ENCODE measurements at regions not wholly inside any gene's neighbourhood (a gene's known extent, or its start where the extent isn't known, plus 50 kb on each side); places are given as distances from the start of the nearest gene placed in this dataset.

GRCh38 chr3:178382449-178383061 is 153.7 kb upstream of the KCNMB2 start:
- intact Hi-C loops (cut with micrococcal nuclease; ENCODE audit: unreplicated experiment): loop anchor here (2.0 to 10.0 kb wide), 9 partner anchors 30 to 1448 kb away; partner anchors contain the start of gene TBL1XR1
- TF ChIP-seq, protein P1, sequence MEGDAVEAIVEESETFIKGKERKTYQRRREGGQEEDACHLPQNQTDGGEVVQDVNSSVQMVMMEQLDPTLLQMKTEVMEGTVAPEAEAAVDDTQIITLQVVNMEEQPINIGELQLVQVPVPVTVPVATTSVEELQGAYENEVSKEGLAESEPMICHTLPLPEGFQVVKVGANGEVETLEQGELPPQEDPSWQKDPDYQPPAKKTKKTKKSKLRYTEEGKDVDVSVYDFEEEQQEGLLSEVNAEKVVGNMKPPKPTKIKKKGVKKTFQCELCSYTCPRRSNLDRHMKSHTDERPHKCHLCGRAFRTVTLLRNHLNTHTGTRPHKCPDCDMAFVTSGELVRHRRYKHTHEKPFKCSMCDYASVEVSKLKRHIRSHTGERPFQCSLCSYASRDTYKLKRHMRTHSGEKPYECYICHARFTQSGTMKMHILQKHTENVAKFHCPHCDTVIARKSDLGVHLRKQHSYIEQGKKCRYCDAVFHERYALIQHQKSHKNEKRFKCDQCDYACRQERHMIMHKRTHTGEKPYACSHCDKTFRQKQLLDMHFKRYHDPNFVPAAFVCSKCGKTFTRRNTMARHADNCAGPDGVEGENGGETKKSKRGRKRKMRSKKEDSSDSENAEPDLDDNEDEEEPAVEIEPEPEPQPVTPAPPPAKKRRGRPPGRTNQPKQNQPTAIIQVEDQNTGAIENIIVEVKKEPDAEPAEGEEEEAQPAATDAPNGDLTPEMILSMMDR (IDR thresholded peaks at IDR 0.05; ENCODE audit: insufficient read depth in 1 of 2, low read depth in 1 of 2, low read length in 1 of 2, severe bottlenecking in 1 of 2, unreplicated experiment in 1 of 2): no peak
- H3K4me1 ChIP-seq: peaks cover 26% of the 10 kb centered on the region
- no peaks in the 10 kb centered on the region for H3K27me3 Mint-ChIP-seq (ENCODE audit: insufficient read depth, unreplicated experiment)
- ChIA-PET POLR2A (no interaction called here), CTCF (no interaction called here)
- peak in 1 of 2 experiments; percentile 26 for DNase-seq
- H3K9me3 Mint-ChIP-seq (ENCODE audit: unreplicated experiment): no peaks in the 10 kb centered on the region
- H3K36me3 ChIP-seq (ENCODE audit: control insufficient read depth, insufficient read depth, low read length): no peaks in the 10 kb centered on the region
- BruUV-seq (replicated peaks): no TSS peak
- H3K27ac Mint-ChIP-seq (ENCODE audit: unreplicated experiment): peak overlapping the region; percentile 3
- H3K27me3 ChIP-seq (replicated peaks; ENCODE audit: control insufficient read depth, insufficient read depth, low read length): no peaks in the 10 kb centered on the region
- H3K4me3 ChIP-seq (ENCODE audit: low read depth, low read length): no peak overlapping the region
- H3K36me3 Mint-ChIP-seq (ENCODE audit: insufficient read depth, unreplicated experiment): no peaks in the 10 kb centered on the region
- H3K4me3 Mint-ChIP-seq (ENCODE audit: unreplicated experiment): peak overlapping the region; percentile 38
- H3K9me3 ChIP-seq: no peaks in the 10 kb centered on the region
- peaks cover 8% of the 10 kb centered on the region for H3K4me1 Mint-ChIP-seq (ENCODE audit: low read depth, unreplicated experiment)

- intact Hi-C loops (cut with micrococcal nuclease; ENCODE audit: unreplicated experiment): loop anchor here (1.0 to 10.0 kb wide), 10 partner anchors 230 to 1512 kb away; partner anchors contain the start of gene TBL1XR1
- H3K9me3 Mint-ChIP-seq (ENCODE audit: unreplicated experiment): no peaks in the 10 kb centered on the region
Measured at GRCh38 chr3:178384321-178385230, 151.7 kb upstream of the KCNMB2 start.

More at GRCh38 chr3:178384321-178385230, 151.7 kb upstream of the KCNMB2 start:
- H3K4me1 ChIP-seq: peaks cover 26% of the 10 kb centered on the region
- no TSS peak for BruUV-seq (replicated peaks)
- Mint-ChIP-seq H3K27me3 (ENCODE audit: insufficient read depth, unreplicated experiment) (no peaks in the 10 kb centered on the region), H3K27ac (ENCODE audit: unreplicated experiment) (no peak overlapping the region), H3K4me3 (ENCODE audit: unreplicated experiment) (no peak overlapping the region), H3K4me1 (ENCODE audit: low read depth, unreplicated experiment) (peaks cover 8% of the 10 kb centered on the region), H3K36me3 (ENCODE audit: insufficient read depth, unreplicated experiment) (no peaks in the 10 kb centered on the region)
- H3K4me3 ChIP-seq (ENCODE audit: low read depth, low read length): no peak overlapping the region
- POLR2A ChIA-PET: interaction anchor here (0.6 kb wide), 1 partner anchor 638 kb away, joined by 3 read pairs; no protein-coding TSS in a partner anchor
- TF ChIP-seq, protein P1 (IDR thresholded peaks at IDR 0.05; ENCODE audit: insufficient read depth in 1 of 2, low read depth in 1 of 2, low read length in 1 of 2, severe bottlenecking in 1 of 2, unreplicated experiment in 1 of 2): no peak
- no peaks in the 10 kb centered on the region for H3K36me3 ChIP-seq (ENCODE audit: control insufficient read depth, insufficient read depth, low read length)
- no peak for DNase-seq
- H3K27me3 ChIP-seq (replicated peaks; ENCODE audit: control insufficient read depth, insufficient read depth, low read length): no peaks in the 10 kb centered on the region
- H3K9me3 ChIP-seq: no peaks in the 10 kb centered on the region
- CTCF ChIA-PET: interaction anchor here (1.0 to 2.0 kb wide), 4 partner anchors 58 to 1334 kb away, joined by 3 to 6 read pairs (median 4); no protein-coding TSS in a partner anchor

Measured in Caco-2 (cell line).